ENCODE measurements at regions not wholly inside any gene's neighbourhood (a gene's known extent, or its start where the extent isn't known, plus 50 kb on each side); places are given as distances from the start of the nearest gene placed in this dataset.

DNA sequence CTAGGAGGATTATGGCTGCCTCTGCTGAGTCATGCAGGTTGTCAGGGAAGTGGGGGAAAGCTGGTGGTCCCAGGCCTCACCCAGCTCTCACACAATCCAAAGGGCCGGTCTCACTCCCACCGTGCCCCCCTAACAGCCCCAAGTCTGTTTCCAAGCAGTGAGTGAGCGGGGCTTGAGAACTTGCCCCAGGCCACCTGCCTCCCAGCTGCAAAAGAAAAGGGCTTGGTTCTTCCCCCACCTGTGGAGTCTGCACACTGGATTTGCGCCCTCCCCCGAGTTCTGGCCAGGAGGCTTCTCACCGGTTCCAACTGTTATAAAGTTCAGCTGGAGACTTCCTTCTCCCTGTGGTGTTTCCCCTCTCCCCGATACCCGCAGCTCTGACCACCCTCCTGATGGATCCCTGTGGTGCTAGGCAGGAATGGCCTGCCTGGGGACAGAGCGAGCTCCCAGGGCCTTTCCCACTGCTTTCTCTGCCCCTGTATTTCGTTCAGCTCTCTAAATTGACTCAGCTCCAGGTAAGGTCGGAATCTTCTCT, 222.3 kb downstream of the BARHL2 start:
- Histone ChIP-seq H3K4me3 (ENCODE audit: low read length in 2 of 2) (no peak overlapping the region), H3K4me1 (ENCODE audit: control insufficient read depth in 1 of 2, insufficient read depth in 2 of 2, low read length in 2 of 2) (no peaks in the 10 kb centered on the region), H3K9me3 (ENCODE audit: control insufficient read depth, low read length) (no peaks in the 10 kb centered on the region), H3K36me3 (ENCODE audit: control insufficient read depth in 1 of 2, insufficient read depth in 2 of 2, low read length in 1 of 2) (no peaks in the 10 kb centered on the region), H3K27ac (ENCODE audit: low read depth in 1 of 2, low read length in 2 of 2) (no peak overlapping the region), H3K27me3 (ENCODE audit: control insufficient read depth in 1 of 2, insufficient read depth in 2 of 2, low read length in 1 of 2) (no peaks in the 10 kb centered on the region)
- DNase-seq = no peak
- 81 to 86% methylated on average over 11 of the region's 11 CpGs for WGBS, 2 donors
- ATAC-seq (ENCODE audit: low FRiP score) = no peak
- intact Hi-C loops (cut with DNase I) = no loop called here

DNA sequence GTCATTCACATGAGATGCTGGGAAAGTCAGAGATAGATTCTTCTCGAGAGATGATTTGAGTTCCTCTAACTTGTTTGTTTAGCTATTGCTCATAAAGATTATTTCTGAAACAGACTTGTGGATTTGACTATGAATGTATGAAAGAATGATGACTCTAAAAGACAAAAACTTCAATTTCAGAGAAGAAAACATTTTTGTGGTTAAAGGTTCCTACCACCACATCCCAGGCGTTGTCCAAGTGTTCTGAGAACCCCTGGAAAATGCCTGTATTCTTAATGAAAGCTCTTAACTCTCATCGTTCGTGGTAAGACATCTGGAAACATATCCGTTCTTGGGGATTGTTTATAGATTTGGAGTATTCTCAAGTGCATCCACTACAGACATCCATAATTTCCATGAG, 228.7 kb downstream of the BARHL2 start:
- intact Hi-C loops (cut with DNase I) = no loop called here

DNA sequence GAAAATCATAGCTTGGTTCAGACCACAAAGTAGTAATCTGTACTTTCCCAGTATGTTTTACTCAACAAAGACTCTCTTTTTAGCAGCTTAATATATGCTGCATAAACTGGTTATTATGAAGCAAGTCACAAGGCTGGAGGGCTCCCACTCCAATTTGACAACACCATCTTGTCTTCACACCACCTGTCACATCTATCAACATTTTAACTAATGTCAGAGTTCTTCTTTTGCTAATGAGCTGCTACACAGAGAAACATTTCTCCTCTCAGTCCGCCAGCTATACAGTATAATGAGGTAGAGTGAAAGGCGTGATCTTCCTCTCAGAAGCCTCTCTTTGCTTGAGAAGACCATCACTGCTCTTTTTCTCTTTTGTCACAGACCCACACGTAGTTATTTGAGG, 230.1 kb downstream of the BARHL2 start:
- DNase-seq (no peak), ATAC-seq (ENCODE audit: low FRiP score) (no peak)
- H3K36me3 ChIP-seq (ENCODE audit: control insufficient read depth in 1 of 2, insufficient read depth in 2 of 2, low read length in 1 of 2) = no peaks in the 10 kb centered on the region
- no peak overlapping the region for H3K27ac ChIP-seq (ENCODE audit: low read depth in 1 of 2, low read length in 2 of 2)
- no peaks in the 10 kb centered on the region for H3K4me1 ChIP-seq (ENCODE audit: control insufficient read depth in 1 of 2, insufficient read depth in 2 of 2, low read length in 2 of 2)
- H3K9me3 ChIP-seq (ENCODE audit: control insufficient read depth, low read length) = no peaks in the 10 kb centered on the region
- no peaks in the 10 kb centered on the region for H3K27me3 ChIP-seq (ENCODE audit: control insufficient read depth in 1 of 2, insufficient read depth in 2 of 2, low read length in 1 of 2)
- WGBS, 2 donors = 80 to 84% methylated on average over 3 of the region's 3 CpGs
- intact Hi-C loops (cut with DNase I) = no loop called here
- no peak overlapping the region for H3K4me3 ChIP-seq (ENCODE audit: low read length in 2 of 2)

More for the DNA sequence above, 228.7 kb downstream of the BARHL2 start:
- ATAC-seq (ENCODE audit: low FRiP score) (no peak), DNase-seq (no peak)
- Histone ChIP-seq H3K4me1 (ENCODE audit: control insufficient read depth in 1 of 2, insufficient read depth in 2 of 2, low read length in 2 of 2) (no peaks in the 10 kb centered on the region), H3K27me3 (ENCODE audit: control insufficient read depth in 1 of 2, insufficient read depth in 2 of 2, low read length in 1 of 2) (no peaks in the 10 kb centered on the region), H3K9me3 (ENCODE audit: control insufficient read depth, low read length) (no peaks in the 10 kb centered on the region), H3K27ac (ENCODE audit: low read depth in 1 of 2, low read length in 2 of 2) (no peak overlapping the region), H3K4me3 (ENCODE audit: low read length in 2 of 2) (no peak overlapping the region), H3K36me3 (ENCODE audit: control insufficient read depth in 1 of 2, insufficient read depth in 2 of 2, low read length in 1 of 2) (no peaks in the 10 kb centered on the region)
- whole genome bisulfite sequencing, 2 donors = 60 to 72% methylated on average over 5 of the region's 5 CpGs

DNA sequence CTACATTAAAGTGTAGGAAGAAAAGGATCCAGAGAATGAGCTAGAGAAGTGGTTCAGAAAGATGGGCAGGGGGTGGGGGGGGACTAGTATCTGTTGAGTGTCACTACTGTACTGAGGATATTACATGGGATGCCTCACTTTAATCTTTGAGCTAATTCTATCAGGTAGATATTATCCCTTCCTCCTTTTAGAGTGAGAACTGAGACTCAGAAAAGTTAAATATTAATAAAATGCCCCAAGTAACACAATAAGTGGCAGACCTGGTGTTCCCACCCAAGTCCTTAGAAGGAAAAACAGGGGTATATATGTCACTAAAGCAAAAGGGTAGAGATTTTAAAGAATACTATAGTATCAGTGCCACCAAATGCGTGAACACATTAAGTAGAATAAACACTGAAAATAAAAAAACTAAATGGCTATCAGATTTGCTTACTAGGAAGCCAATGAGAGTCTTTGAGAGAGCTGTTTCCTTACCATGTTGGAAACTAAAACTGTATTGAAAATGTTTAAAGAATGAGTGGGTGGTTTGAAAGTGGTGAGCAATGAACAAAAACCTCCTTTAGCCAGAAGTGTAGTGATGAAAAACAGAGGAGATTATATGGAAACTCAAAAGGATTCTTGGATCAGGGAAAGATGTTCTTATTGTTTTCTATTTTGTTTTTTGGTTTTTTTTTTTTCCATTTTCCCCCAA, 230.8 kb downstream of the BARHL2 start:
- no peaks in the 10 kb centered on the region for H3K9me3 ChIP-seq (ENCODE audit: control insufficient read depth, low read length)
- intact Hi-C loops (cut with DNase I) = no loop called here
- ATAC-seq (ENCODE audit: low FRiP score) (no peak), DNase-seq (no peak)
- WGBS, 2 donors = 67 to 89% methylated on average over 1 of the region's 1 CpG
- no peak overlapping the region for H3K4me3 ChIP-seq (ENCODE audit: low read length in 2 of 2)
- no peaks in the 10 kb centered on the region for H3K36me3 ChIP-seq (ENCODE audit: control insufficient read depth in 1 of 2, insufficient read depth in 2 of 2, low read length in 1 of 2)
- H3K27me3 ChIP-seq (ENCODE audit: control insufficient read depth in 1 of 2, insufficient read depth in 2 of 2, low read length in 1 of 2) = no peaks in the 10 kb centered on the region
- H3K4me1 ChIP-seq (ENCODE audit: control insufficient read depth in 1 of 2, insufficient read depth in 2 of 2, low read length in 2 of 2) = no peaks in the 10 kb centered on the region
- H3K27ac ChIP-seq (ENCODE audit: low read depth in 1 of 2, low read length in 2 of 2) = no peak overlapping the region

DNA sequence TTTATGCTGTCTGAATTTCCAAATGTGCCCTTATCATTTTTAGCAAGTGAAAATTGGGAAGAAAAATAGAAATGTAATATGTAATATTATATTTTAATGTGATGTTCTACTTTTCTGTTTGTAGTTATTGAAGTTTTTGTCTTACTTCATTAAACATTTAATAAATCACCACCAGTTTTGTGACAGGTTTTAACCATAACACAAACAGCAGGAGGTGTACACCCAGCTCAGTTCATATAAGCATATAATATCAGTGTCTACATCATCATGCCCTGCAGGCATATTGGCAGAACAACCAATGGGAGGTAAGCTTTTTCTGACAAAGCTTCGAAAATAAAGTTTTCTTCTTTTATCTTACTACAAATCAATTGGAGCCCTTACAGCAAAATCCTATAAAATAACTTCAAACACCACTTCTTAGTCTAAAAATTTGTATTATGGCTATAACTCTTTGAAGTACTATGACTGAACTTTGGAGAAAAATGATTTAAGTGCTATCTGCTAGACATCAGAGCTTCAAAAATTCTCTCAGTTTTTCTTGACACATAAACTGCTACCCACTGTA, 236.7 kb downstream of the BARHL2 start:
- Histone ChIP-seq H3K4me3 (ENCODE audit: low read length in 2 of 2) (no peak overlapping the region), H3K27ac (ENCODE audit: low read depth in 1 of 2, low read length in 2 of 2) (no peak overlapping the region), H3K36me3 (ENCODE audit: control insufficient read depth in 1 of 2, insufficient read depth in 2 of 2, low read length in 1 of 2) (no peaks in the 10 kb centered on the region), H3K27me3 (ENCODE audit: control insufficient read depth in 1 of 2, insufficient read depth in 2 of 2, low read length in 1 of 2) (no peaks in the 10 kb centered on the region), H3K4me1 (ENCODE audit: control insufficient read depth in 1 of 2, insufficient read depth in 2 of 2, low read length in 2 of 2) (no peaks in the 10 kb centered on the region), H3K9me3 (ENCODE audit: control insufficient read depth, low read length) (no peaks in the 10 kb centered on the region)
- no peak for ATAC-seq (ENCODE audit: low FRiP score)
- WGBS, 2 donors = 73 to 74% methylated on average over 1 of the region's 1 CpG
- intact Hi-C loops (cut with DNase I) = no loop called here
- no peak for DNase-seq

DNA sequence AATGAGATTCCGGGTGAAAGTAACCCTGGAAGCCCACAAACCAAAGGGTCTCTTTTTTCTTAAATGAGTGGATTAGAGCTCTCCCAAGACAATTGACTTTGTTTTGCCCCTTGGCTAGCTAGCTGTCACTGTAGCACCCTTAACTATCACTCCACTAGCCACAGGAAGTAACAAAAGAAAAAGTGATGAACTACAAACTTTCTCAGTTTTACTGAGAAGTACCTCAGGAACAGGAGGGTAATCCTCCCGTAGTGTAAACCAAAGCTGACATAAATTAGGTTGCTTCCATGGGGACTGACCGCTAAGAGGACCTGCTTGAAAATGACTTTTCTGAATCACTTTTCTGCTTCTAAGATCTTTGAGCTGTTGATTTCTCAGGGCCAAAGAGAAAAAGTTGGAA, 240.1 kb downstream of the BARHL2 start:
- Histone ChIP-seq H3K4me3 (ENCODE audit: low read length in 2 of 2) (no peak overlapping the region), H3K4me1 (ENCODE audit: control insufficient read depth in 1 of 2, insufficient read depth in 2 of 2, low read length in 2 of 2) (no peaks in the 10 kb centered on the region), H3K36me3 (ENCODE audit: control insufficient read depth in 1 of 2, insufficient read depth in 2 of 2, low read length in 1 of 2) (no peaks in the 10 kb centered on the region), H3K9me3 (ENCODE audit: control insufficient read depth, low read length) (no peaks in the 10 kb centered on the region), H3K27me3 (ENCODE audit: control insufficient read depth in 1 of 2, insufficient read depth in 2 of 2, low read length in 1 of 2) (no peaks in the 10 kb centered on the region), H3K27ac (ENCODE audit: low read depth in 1 of 2, low read length in 2 of 2) (no peak overlapping the region)
- intact Hi-C loops (cut with DNase I) = no loop called here
- DNase-seq (no peak), ATAC-seq (ENCODE audit: low FRiP score) (no peak)
- 78 to 92% methylated on average over 3 of the region's 3 CpGs for WGBS, 2 donors

DNA sequence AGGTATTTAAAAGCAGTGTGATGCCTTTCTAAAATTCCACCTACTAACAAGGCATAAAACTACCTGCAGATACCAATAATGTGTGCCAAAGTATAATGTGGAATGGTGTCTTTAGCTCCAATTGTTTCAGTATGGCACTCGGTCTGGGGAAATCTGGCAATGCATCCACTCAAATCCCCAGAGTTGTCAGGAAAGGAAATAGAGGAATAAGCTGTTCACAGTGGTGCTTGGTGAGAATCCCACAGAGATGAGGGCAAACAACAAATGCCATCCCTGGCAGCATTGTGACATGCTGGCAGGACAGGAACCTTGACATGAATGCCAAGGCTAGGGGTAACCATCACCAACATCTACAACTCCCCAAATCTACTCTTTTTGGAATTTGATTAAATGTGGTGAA, 240.7 kb downstream of the BARHL2 start:
- ATAC-seq (ENCODE audit: low FRiP score) = no peak
- no peak overlapping the region for H3K27ac ChIP-seq (ENCODE audit: low read depth in 1 of 2, low read length in 2 of 2)
- intact Hi-C loops (cut with DNase I) = no loop called here
- no peak overlapping the region for H3K4me3 ChIP-seq (ENCODE audit: low read length in 2 of 2)
- no peaks in the 10 kb centered on the region for H3K4me1 ChIP-seq (ENCODE audit: control insufficient read depth in 1 of 2, insufficient read depth in 2 of 2, low read length in 2 of 2)
- no peaks in the 10 kb centered on the region for H3K9me3 ChIP-seq (ENCODE audit: control insufficient read depth, low read length)
- no peaks in the 10 kb centered on the region for H3K36me3 ChIP-seq (ENCODE audit: control insufficient read depth in 1 of 2, insufficient read depth in 2 of 2, low read length in 1 of 2)
- no peaks in the 10 kb centered on the region for H3K27me3 ChIP-seq (ENCODE audit: control insufficient read depth in 1 of 2, insufficient read depth in 2 of 2, low read length in 1 of 2)
- no peak for DNase-seq
- WGBS, 2 donors = 41 to 58% methylated on average over 1 of the region's 1 CpG

DNA sequence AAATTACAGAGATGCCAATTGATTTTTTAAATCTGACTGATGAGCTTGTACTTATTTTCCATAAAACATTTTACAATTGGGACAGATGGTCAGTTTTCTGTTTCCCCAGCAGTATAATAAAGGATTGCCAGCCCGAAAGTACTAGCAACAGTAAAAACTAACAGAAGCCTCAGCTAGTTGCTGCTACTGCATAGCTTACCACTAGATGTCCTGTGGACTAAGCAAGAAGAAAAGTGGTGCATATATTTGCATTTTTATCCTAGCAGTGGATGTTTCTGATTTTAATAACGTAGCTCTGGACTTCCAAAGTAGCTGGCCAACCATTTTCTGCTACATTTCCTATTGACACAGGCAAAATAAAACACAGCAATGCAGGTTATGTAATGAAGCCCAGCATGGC, 241.5 kb downstream of the BARHL2 start:
- no peaks in the 10 kb centered on the region for H3K9me3 ChIP-seq (ENCODE audit: control insufficient read depth, low read length)
- ATAC-seq (ENCODE audit: low FRiP score) (no peak), DNase-seq (no peak)
- no peak overlapping the region for H3K27ac ChIP-seq (ENCODE audit: low read depth in 1 of 2, low read length in 2 of 2)
- H3K4me1 ChIP-seq (ENCODE audit: control insufficient read depth in 1 of 2, insufficient read depth in 2 of 2, low read length in 2 of 2) = no peaks in the 10 kb centered on the region
- WGBS, 2 donors = 18 to 21% methylated on average over 2 of the region's 2 CpGs
- intact Hi-C loops (cut with DNase I) = no loop called here
- H3K36me3 ChIP-seq (ENCODE audit: control insufficient read depth in 1 of 2, insufficient read depth in 2 of 2, low read length in 1 of 2) = no peaks in the 10 kb centered on the region
- no peak overlapping the region for H3K4me3 ChIP-seq (ENCODE audit: low read length in 2 of 2)
- H3K27me3 ChIP-seq (ENCODE audit: control insufficient read depth in 1 of 2, insufficient read depth in 2 of 2, low read length in 1 of 2) = no peaks in the 10 kb centered on the region

DNA sequence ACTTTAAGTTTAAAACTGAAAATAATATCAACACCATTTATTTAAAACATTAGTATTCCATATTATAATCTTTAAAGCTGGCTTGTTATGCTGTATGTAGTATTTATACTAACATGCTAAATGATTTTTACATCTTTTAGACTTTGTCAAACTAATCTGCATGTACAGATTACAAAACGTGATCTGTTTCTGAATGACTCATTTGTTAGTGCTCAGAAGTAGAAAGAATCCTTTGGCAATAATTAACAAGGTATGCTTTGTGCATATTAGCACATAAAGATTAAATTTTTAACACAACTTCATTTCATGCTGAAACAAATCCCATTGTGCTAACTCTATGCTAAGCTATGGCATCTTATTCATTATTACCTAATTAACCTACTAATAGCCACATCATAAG, 242.4 kb downstream of the BARHL2 start:
- intact Hi-C loops (cut with DNase I) = no loop called here
- ATAC-seq (ENCODE audit: low FRiP score) = no peak
- 43 to 44% methylated on average over 1 of the region's 1 CpG for WGBS, 2 donors
- DNase-seq = no peak
- no peaks in the 10 kb centered on the region for H3K4me1 ChIP-seq (ENCODE audit: control insufficient read depth in 1 of 2, insufficient read depth in 2 of 2, low read length in 2 of 2)
- no peak overlapping the region for H3K4me3 ChIP-seq (ENCODE audit: low read length in 2 of 2)
- H3K27ac ChIP-seq (ENCODE audit: low read depth in 1 of 2, low read length in 2 of 2) = no peak overlapping the region
- no peaks in the 10 kb centered on the region for H3K36me3 ChIP-seq (ENCODE audit: control insufficient read depth in 1 of 2, insufficient read depth in 2 of 2, low read length in 1 of 2)
- no peaks in the 10 kb centered on the region for H3K9me3 ChIP-seq (ENCODE audit: control insufficient read depth, low read length)
- H3K27me3 ChIP-seq (ENCODE audit: control insufficient read depth in 1 of 2, insufficient read depth in 2 of 2, low read length in 1 of 2) = no peaks in the 10 kb centered on the region

All from aorta (tissue), 5 donors.